GM21515 (cell line): ENCODE measurements at regions not wholly inside any gene's neighbourhood (a gene's known extent, or its start where the extent isn't known, plus 50 kb on each side); places are given as distances from the start of the nearest gene placed in this dataset.

Experiments
- ATAC-seq: cut with Tn5 transposase; IDR thresholded peaks from one replicate; pipeline ENCODE4 v1.9.1; 2021; ENCODE audit not compliant: unreplicated experiment

- ATAC-seq: no peak
These were observed 91.6 kb downstream of the TTC32 start for GRCh38 chr2:19810148-19810547.

- ATAC-seq: no peak
These were observed 92.6 kb downstream of the TTC32 start for GRCh38 chr2:19809206-19809605.

- ATAC-seq: no peak
These were observed 93.9 kb downstream of the TTC32 start for GRCh38 chr2:19807866-19808265.

DNA sequence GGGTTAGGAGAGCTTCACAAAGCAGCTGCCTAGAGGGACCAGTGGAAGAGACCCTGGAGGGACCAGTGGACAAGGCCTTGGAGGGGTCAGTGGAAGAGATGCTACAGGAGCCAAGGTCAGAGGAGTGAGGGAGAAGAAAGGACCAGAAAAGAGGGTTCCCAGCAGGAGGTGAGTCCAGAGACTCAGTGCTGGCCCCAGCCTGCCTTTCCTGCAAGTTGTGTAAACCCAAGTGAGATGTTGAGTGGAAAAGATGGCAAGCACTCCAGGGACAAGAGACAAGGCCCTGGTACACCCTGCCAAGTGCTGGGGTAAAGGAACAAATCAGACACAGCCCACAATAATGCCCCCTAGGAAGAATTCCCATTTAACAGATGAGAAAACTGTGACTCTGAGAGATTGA, 94.4 kb downstream of the TTC32 start:
- ATAC-seq: no peak

DNA sequence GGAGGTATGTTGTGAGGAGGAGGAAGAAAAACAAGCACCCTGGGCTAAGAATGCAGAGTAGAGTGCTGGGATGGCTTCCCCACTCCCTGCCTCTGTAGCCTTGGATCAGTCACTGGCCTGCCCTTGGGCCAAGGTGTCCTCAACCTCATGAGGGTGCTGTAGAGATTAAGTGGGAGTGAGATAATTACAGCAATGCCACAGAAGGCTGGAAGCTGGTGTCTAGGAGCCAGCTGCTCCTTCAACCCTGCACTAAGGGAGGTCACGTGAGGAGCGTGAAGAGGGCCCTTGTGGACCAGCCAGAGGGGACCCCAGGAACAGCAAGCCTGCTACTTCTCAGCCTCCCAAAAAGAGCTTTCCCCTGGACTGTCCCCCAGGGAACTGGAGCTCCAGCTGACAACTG, 95.2 kb downstream of the TTC32 start:
- ATAC-seq: no peak

DNA sequence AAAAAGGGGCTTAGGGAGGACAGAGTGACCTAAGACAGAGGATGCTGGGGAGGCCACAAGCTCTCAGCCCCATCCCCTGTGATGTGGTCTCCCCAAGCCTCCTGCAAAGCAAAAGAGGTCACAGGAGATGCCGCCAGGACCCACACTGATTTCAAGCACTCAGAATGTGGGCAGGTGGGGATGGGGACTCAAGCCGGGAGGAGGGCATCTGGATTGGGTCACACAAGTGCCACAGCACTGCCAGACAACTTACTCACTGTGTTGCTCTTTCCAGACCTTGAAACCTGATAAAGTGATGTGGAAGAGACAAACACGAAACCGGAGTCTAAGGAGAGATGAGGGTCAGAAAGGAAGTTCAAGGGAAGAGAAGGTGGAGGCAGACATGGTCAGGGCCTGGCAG, 95.7 kb downstream of the TTC32 start:
- no peak for ATAC-seq

DNA sequence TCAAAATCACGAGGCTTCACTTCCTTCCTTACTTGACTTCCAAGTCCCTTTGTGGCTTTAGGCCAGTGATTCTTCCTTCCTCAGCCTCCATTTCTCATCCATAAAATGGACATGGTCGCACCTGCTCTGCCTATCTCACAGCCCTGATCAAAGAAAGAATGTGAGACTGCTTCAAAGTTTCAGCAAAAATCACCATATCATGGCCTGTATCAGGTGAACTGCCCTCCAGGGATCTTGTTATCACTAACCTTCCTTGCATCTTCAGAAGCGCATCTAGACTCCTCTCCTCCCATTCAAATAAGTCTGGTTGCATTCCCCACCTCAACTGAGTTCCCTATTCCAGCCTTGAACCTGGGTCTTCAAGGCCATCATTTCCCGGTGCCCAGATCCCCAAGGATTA, 96.5 kb downstream of the TTC32 start:
- ATAC-seq: no peak

DNA sequence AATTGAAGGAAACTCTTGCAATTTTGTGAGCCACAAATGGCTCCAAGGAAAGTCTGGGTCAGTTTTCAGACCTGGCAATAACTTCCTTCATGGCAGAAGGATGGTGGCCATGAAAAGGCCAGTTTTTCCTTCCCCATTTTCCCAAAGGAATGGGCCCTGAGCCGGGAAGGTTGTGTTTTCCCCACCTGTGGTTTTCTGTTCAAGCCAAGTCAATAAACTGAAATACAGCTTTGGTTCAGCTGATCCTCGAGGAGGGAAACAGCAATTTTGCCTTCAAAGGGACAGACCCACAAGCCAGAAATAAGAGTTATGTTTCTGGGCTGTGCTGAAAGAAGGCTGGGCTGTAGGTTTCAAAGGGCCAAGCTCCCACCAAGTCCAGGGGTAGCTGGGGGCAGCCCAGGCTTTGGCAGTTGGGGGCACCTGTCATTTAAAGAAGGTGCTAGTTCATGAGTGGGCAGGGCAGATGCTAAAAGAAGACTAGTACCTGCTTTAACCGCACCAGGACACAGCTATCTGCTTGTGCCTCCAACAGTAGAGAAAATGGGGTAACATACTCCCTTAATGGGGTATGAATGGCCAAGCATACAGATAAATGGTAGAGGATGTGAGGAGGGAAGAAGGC, 97.0 kb downstream of the TTC32 start:
- no peak for ATAC-seq

GRCh38 chr2:19802086-19802841, 99.5 kb downstream of the TTC32 start:
- no peak for ATAC-seq

DNA sequence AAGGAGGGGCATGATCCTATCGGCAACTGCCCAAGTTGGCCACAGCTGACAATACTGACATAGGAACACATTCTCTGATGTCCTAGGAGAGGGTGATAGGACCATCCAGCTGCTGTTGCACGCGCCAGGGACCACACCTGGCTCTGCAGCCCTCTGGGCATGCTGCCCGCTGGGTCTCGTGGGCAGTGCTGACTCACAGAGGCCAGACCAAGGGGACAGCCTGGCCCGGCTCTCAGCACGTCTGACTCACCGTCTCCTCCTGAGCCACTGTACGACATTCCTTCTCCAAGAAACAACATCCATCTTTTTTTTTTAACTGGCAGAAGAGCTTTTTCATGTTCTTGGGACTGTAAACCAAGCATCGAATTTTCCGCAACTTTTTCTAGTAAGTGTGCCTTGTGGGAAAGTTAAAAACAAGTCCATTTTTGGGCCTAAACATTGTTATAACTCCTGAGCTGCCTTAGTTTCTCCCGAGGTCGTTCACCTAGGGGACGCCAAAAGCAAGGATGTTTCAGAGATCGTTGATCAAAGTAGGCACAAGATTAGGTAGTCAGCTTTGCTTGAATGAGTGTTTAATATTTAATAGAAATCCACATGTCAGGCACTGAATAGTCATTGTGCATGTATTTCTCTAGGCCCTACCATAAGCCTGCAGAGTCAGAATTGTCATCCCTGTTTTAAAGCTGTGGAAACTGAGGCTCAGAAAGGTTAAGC, 100.3 kb downstream of the TTC32 start:
- ATAC-seq: no peak

GRCh38 chr2:19800796-19801195, 101.0 kb downstream of the TTC32 start:
- ATAC-seq: no peak

DNA sequence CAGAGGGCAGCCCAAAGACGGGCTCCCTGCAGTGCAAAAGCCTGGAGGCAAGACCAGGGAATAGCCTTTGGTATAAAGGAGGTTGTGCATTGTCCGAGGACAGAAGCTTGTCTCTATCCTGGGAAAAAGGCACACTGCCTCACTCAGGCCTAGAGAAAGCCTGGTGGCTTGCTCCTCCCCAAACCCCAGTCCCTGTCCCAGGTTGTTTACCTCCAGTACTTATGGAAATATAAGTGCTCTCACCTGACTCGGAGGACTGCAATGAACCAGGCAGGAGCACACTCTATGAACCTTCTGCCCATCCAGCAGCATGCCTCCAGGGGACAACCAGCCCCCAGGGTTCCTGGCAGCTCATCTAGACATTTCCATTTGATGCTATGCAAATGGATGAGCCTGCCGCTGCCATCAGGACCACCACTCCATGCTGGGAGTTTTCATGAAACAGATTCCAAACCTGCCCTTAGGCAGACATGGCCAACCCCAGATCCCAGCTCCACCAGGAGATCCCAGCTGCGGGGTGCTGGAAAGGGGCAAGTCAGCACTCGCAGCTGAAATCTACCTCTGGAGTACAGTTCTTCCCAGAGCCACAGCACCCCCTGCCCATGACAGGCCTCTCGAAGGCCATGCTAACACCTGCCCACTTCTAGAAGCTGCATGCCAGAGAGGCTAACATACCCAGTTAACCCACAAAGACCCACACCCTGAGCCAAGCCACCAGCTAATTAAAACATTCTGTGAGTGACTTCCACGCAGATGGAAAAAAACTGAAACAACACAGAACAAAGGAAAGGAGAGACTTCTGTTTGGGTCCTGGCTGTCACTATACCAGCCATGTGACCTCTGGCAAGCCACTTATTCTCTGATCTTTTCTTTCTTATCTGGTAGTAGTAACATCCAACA, 101.7 kb downstream of the TTC32 start:
- ATAC-seq: no peak

- ATAC-seq: no peak
These were observed 103.9 kb downstream of the TTC32 start for GRCh38 chr2:19797871-19798270.

DNA sequence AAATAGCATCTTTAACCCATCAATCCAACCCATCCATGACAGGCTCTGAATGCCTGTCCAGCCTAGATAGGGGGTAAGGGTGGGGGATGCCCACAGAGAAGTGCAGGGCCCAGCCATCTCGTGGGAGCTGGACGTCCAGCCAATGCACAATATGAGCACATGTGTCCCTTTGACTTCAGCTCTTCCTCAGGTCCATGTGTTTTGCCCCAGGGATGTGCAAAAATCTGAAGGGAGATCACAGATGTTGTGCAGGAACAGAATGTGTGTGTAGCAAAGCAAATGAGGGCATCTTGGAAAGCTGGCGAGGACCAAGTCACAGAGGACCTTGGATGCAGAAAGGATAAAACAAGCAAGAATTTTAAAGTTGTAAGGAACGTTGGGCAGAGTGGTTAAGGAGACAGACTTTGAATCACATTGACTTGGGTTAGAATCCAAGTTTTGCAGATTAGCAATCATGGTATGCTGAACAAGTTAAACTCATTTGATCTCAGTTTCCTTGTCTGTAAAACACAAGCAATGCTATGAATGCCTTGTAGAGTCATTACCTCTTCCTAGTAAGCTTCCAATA, 104.5 kb downstream of the TTC32 start:
- no peak for ATAC-seq

DNA sequence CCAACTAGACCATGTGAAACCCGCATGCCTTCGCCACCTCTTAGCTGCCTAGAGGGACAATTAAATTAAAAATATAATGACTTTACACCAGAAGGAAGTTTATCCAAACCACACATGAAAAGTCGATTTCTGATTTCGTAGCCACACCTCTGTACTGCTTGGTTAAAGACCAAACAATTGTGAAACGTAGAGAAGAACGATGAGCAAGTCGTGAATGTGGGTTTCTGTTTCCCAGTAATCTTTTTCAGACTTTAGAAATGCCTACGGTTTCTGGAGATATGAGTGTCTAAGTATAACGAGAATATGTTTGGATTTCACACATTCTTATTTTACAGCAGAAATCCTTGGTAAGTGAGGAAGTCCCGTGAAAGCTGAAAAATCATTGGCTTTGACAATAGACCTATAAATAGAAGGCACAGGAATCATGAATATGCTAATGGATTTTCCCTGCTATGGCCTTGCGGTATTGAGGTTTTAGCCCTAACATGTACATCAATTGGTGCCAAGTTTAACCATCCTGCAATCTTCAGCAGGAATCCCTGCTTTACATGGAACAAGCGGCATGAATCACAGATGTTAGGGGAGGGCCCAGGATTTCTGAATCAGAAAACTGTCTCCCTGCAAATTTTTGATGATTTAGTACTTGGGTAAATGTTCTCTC, 105.6 kb downstream of the TTC32 start:
- ATAC-seq: no peak

- no peak for ATAC-seq
These were observed 108.5 kb downstream of the TTC32 start for GRCh38 chr2:19793132-19793750.

DNA sequence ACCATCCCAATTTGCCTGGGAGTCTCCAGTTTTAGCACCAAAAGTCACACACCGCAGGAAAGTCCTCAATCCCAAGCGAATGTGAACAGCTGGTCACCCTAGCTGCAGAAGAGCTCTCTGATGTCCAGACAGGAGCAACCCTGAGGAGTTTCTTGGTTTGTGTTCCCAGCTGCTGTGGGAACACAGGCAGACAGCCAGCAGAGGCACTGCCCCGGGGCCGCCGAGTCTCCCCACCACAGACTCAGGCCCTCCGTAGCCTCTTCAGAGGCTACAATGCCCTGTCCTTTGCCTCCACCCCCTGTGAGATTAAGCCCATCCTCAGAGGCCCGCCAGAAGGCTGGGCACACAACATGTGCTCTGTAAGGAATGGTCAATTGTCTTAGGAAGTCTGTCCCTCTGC, 111.5 kb downstream of the TTC32 start:
- no peak for ATAC-seq

GRCh38 chr2:19787134-19787533, 114.6 kb downstream of the TTC32 start:
- ATAC-seq: no peak

- ATAC-seq: peak; percentile 60
These were observed 115.2 kb downstream of the TTC32 start for GRCh38 chr2:19786408-19787058.
